GM19455 (cell line): ENCODE measurements at regions not wholly inside any gene's neighbourhood (a gene's known extent, or its start where the extent isn't known, plus 50 kb on each side); places are given as distances from the start of the nearest gene placed in this dataset.

Experiments
- ATAC-seq: cut with Tn5 transposase; IDR thresholded peaks from one replicate; pipeline ENCODE4 v1.9.1; 2021; ENCODE audit not compliant: unreplicated experiment

GRCh38 chr6:137434640-137435039 is 59.6 kb downstream of the OLIG3 start:
- no peak for ATAC-seq

GRCh38 chr6:137432054-137432611 is 62.1 kb downstream of the OLIG3 start:
- ATAC-seq = no peak

- no peak for ATAC-seq
Measured at GRCh38 chr6:137430954-137431353, 63.2 kb downstream of the OLIG3 start.

GRCh38 chr6:137427656-137428290 is 66.4 kb downstream of the OLIG3 start:
- no peak for ATAC-seq

- ATAC-seq = no peak
Measured at GRCh38 chr6:137426007-137426689, 68.0 kb downstream of the OLIG3 start.

GRCh38 chr6:137424251-137424650 is 69.9 kb downstream of the OLIG3 start:
- ATAC-seq = no peak

GRCh38 chr6:137423451-137424168 is 70.6 kb downstream of the OLIG3 start:
- no peak for ATAC-seq

- ATAC-seq = no peak
Measured at GRCh38 chr6:137417396-137417795, 76.8 kb downstream of the OLIG3 start.

- no peak for ATAC-seq
Measured at GRCh38 chr6:137416376-137417109, 77.7 kb downstream of the OLIG3 start.

GRCh38 chr6:137415834-137416190 is 78.4 kb downstream of the OLIG3 start:
- no peak for ATAC-seq

- peak; percentile 94 for ATAC-seq
Measured at GRCh38 chr6:137415127-137415833, 78.9 kb downstream of the OLIG3 start.

- ATAC-seq = no peak
Measured at GRCh38 chr6:137414599-137414998, 79.6 kb downstream of the OLIG3 start.

GRCh38 chr6:137413482-137413881 is 80.7 kb downstream of the OLIG3 start:
- ATAC-seq = no peak

- no peak for ATAC-seq
Measured at GRCh38 chr6:137412562-137412961, 81.6 kb downstream of the OLIG3 start.

- no peak for ATAC-seq
Measured at GRCh38 chr6:137409266-137409777, 84.9 kb downstream of the OLIG3 start.

GRCh38 chr6:137407816-137408215 is 86.4 kb downstream of the OLIG3 start:
- no peak for ATAC-seq

GRCh38 chr6:137405806-137406205 is 88.4 kb downstream of the OLIG3 start:
- ATAC-seq = no peak

GRCh38 chr6:137403855-137404254 is 90.3 kb downstream of the OLIG3 start:
- ATAC-seq = no peak

GRCh38 chr6:137403443-137403842 is 90.8 kb downstream of the OLIG3 start:
- no peak for ATAC-seq

GRCh38 chr6:137402143-137402680 is 92.0 kb downstream of the OLIG3 start:
- ATAC-seq = no peak
